ENCODE measurements at regions not wholly inside any gene's neighbourhood (a gene's known extent, or its start where the extent isn't known, plus 50 kb on each side); places are given as distances from the start of the nearest gene placed in this dataset.

DNA sequence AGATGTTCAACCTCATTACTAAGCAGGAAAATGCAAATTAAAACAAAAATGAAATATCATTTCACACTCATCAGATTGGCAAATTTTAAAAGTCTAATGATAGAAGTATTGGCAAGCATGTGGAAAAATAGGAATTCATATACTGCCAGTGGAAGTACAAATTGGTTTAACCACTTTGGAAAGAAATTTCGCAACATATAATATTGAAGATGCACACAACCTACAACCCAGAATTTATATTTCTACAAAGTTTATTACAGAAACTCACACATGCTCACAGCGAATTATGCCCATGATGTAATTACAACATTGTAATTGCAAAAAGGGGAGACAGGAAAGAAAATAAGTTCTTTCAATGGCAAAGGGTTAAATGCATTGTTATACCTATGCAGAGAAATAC, 324.1 kb downstream of the IGSF11 start:
- Mint-ChIP-seq H3K36me3 (no peaks in the 10 kb centered on the region), H3K9me3 (peaks cover 0 to 14% (median 3%) of the 10 kb centered on the region in 6 donors), H3K27ac (no peak overlapping the region), H3K27me3 (ENCODE audit: low read depth in 3 of 3) (peaks cover 0 to 2% (median 0%) of the 10 kb centered on the region in 3 donors), H3K4me3 (no peak overlapping the region), H3K4me1 (no peaks in the 10 kb centered on the region)
- DNase-seq = no peak

DNA sequence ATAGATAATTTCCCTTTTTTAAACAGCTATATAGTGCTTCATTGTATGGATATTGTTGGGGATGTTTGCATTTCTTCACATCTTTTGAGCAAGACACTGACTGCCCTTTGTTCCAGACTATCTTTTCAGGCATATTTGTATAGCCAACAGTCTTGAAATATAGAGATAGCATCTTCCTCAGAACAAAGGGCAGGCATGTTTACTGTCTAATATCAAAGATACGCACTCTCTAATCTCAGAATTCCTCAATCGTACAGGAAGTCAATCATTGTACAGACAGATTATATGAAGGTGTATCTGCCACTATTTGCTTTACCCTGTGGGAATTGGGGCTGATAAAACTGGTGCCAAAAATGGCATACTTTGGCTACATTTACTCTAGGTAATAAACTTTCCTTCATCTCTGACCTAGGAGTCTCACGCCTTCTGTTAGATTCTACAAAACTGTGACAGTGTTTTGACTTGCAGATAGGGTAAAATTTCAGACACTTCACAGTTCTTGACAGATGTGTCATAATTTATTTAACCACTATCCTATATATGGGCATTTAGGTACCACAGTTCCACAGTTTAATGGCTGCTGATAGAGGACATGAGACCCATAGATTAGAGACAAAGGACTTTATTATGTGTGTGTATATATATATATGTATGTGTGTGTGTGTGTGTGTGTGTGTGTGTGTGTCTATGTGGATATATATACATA, 321.0 kb downstream of the IGSF11 start:
- no peaks in the 10 kb centered on the region for H3K36me3 Mint-ChIP-seq
- H3K27me3 Mint-ChIP-seq (ENCODE audit: low read depth in 3 of 3) = peaks cover 0 to 2% (median 0%) of the 10 kb centered on the region in 3 donors
- no peak for DNase-seq
- no peak overlapping the region for H3K27ac Mint-ChIP-seq
- H3K4me3 Mint-ChIP-seq = no peak overlapping the region
- H3K4me1 Mint-ChIP-seq = no peaks in the 10 kb centered on the region
- H3K9me3 Mint-ChIP-seq = peaks cover 0 to 8% (median under 1%) of the 10 kb centered on the region in 6 donors

DNA sequence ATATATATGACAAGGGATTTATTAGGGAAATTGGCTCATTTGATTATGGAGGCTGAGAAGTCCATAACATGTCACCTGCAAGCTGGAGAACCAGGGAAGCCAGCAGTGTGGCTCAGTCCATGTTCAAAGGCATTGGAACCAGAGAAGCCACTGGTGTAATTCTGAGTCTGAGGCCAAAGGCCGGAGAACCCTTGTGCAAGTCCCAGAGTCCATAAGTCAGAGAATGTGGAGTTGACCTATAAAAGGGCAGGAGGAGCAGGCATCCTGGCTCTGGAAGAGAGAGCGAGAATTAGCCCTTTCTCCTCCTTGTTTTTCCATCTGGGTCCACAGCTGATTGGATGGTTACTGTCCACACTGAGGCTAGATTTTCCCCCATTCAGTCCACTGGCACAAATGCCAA, 319.8 kb downstream of the IGSF11 start:
- Mint-ChIP-seq H3K27me3 (ENCODE audit: low read depth in 3 of 3) (no peaks in the 10 kb centered on the region), H3K36me3 (no peaks in the 10 kb centered on the region), H3K4me1 (no peaks in the 10 kb centered on the region), H3K27ac (no peak overlapping the region), H3K9me3 (peaks cover 4 to 11% (median 8%) of the 10 kb centered on the region in 6 donors), H3K4me3 (no peak overlapping the region)
- no peak for DNase-seq

DNA sequence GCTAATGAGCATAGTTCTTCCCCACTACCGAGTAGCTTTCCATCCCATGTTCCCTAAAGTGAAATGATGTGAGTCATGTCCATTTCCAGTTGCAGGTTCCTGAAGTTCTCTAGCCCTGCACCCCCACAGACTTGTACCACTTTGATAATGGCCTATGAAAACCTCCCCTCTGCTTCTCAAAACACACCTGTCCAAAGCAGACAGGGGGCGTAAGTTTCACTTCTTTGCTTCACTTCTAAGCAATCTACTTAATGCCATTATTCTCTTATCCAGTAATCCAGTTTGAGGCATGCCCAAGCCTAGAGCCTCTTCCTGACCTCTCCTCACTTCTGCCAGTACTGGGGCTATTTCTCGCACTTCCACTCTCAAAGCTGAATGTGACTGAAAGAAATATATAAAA, 305.1 kb downstream of the IGSF11 start:
- H3K9me3 Mint-ChIP-seq = peaks cover 0 to 9% (median under 1%) of the 10 kb centered on the region in 6 donors

DNA sequence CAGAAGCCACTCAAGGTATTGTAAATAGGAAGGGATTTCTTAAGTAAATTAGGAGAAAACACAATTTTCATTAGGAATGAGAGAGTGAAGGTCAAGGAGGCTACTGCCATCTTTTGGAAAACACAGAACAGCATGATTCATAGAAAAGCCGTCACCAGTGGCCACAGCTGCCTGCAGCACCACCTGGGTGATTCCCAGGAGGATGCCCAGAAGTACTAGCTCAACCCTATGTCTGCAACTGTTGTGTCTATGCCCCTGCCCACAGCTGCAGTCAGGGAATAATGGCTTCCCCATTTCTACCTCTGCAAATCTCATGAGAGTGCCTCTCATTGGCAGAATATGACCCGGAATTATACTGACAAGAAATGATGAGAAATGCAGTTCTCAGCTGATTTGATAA, 300.0 kb downstream of the IGSF11 start:
- H3K27me3 Mint-ChIP-seq (ENCODE audit: low read depth in 3 of 3) = peaks cover 0 to 3% (median 0%) of the 10 kb centered on the region in 3 donors
- H3K4me1 Mint-ChIP-seq = no peaks in the 10 kb centered on the region

More for the DNA sequence above, 305.1 kb downstream of the IGSF11 start:
- peaks cover 0 to 3% (median 0%) of the 10 kb centered on the region in 3 donors for H3K27me3 Mint-ChIP-seq (ENCODE audit: low read depth in 3 of 3)
- DNase-seq = no peak
- no peak overlapping the region for H3K4me3 Mint-ChIP-seq
- H3K27ac Mint-ChIP-seq = no peak overlapping the region
- no peaks in the 10 kb centered on the region for H3K4me1 Mint-ChIP-seq
- no peaks in the 10 kb centered on the region for H3K36me3 Mint-ChIP-seq

DNA sequence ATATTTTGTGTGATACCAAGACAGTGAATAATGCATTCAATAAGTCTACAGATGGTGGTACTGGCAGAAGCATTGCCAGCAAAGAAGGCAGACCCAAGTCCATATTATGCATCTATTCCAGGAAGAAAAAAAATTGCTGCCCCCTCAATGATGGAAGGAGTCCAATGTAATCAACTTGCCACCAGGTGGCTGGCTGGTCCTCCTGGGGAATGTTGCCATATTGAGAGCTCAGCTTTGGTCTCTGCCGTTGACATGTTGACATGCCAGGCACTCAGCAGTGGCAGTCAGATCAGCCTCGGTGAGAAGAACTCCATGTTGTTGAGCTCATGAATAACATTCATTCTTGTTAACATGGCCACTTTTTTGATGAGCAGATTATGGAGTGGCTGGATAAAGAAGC, 298.5 kb downstream of the IGSF11 start:
- DNase-seq = no peak
- H3K9me3 Mint-ChIP-seq = peaks cover 0 to 21% (median 7%) of the 10 kb centered on the region in 6 donors
- H3K27ac Mint-ChIP-seq = no peak overlapping the region
- no peak overlapping the region for H3K4me3 Mint-ChIP-seq
- no peaks in the 10 kb centered on the region for H3K4me1 Mint-ChIP-seq
- no peaks in the 10 kb centered on the region for H3K36me3 Mint-ChIP-seq
- peaks cover 0 to 5% (median 0%) of the 10 kb centered on the region in 3 donors for H3K27me3 Mint-ChIP-seq (ENCODE audit: low read depth in 3 of 3)

More for the DNA sequence above, 300.0 kb downstream of the IGSF11 start:
- Mint-ChIP-seq H3K27ac (no peak overlapping the region), H3K4me3 (no peak overlapping the region), H3K36me3 (no peaks in the 10 kb centered on the region), H3K9me3 (peaks cover 0 to 21% (median 4%) of the 10 kb centered on the region in 6 donors)
- DNase-seq = no peak

DNA sequence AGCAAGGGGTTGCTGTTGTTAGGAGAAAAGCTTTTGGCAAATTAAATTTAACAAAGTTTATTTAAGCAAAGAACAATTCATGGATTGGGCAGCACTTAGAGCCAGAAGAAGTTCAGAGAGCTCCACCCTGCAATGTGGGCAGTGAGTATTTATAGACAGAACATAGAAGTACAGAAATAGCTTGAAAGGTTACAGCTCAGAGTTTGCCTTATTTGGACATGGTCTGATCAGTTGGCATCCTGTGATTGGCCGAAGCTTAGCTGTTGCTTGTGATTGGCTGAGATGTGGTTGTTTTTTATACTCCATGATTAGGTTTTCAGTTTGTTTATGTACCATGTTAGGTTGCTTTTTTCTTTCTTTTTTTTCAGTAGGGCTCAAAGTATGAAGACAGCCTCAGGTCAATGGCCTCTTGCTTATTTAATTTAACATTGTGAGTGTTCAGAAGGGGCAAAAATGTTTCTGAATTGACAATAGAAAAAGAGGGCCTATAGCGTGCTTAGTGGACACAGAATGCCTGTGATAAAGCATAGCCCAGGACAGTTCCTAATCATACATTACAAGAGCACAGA, 293.8 kb downstream of the IGSF11 start:
- Mint-ChIP-seq H3K27me3 (ENCODE audit: low read depth in 3 of 3) (peaks cover 0 to 2% (median 1%) of the 10 kb centered on the region in 3 donors), H3K36me3 (peaks cover 0 to 4% (median 0%) of the 10 kb centered on the region in 3 donors), H3K9me3 (peaks cover 4 to 13% (median 9%) of the 10 kb centered on the region in 6 donors), H3K27ac (no peak overlapping the region), H3K4me3 (no peak overlapping the region), H3K4me1 (no peaks in the 10 kb centered on the region)
- DNase-seq = no peak

DNA sequence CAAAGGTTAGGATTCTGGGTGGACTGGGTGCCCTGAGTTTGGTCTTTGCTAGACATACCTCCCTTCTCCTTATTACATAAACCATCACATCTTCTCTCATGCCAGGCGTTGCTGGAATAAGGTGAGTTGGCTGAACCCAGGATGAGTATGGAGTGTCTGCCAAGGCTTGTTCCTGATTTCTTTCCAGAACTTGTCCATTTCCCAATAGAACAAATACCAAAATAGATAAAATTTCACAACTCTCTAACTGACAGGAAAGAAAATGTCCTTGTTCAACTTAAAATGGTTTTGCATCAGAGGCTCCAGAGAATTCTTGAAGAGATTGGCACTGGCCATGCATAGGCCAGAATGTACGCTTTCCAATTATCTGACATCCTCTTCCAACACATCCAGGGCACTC, 291.9 kb downstream of the IGSF11 start:
- peaks cover 0 to 4% (median 0%) of the 10 kb centered on the region in 3 donors for H3K36me3 Mint-ChIP-seq
- no peak overlapping the region for H3K27ac Mint-ChIP-seq
- no peaks in the 10 kb centered on the region for H3K4me1 Mint-ChIP-seq
- H3K4me3 Mint-ChIP-seq = no peak overlapping the region
- peaks cover 0 to 2% (median 1%) of the 10 kb centered on the region in 3 donors for H3K27me3 Mint-ChIP-seq (ENCODE audit: low read depth in 3 of 3)
- H3K9me3 Mint-ChIP-seq = peaks cover 4 to 11% (median 7%) of the 10 kb centered on the region in 6 donors
- no peak for DNase-seq

DNA sequence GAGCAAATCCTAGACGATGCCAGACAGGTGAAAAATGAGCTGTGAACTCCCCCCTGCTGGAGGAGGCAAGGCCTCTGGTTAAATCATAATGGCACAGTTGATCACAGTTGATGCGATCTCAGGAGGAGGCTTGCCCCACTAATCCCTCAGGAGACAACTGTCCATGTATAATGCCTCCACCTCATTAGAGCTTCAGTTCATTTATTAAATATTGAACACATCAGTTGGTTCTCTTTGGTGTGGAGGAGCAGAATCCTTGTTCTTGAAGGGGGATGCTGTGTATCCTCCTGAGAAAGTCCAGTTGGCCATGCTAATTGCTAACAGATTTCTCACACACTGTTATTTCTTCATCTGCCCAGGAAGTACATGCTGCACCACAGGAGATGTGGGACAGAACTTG, 290.5 kb downstream of the IGSF11 start:
- Mint-ChIP-seq H3K9me3 (peaks cover 4 to 14% (median 11%) of the 10 kb centered on the region in 6 donors), H3K4me3 (no peak overlapping the region), H3K36me3 (peaks cover 0 to 4% (median 0%) of the 10 kb centered on the region in 3 donors), H3K27me3 (ENCODE audit: low read depth in 3 of 3) (peaks cover 0 to 2% (median 1%) of the 10 kb centered on the region in 3 donors), H3K4me1 (no peaks in the 10 kb centered on the region), H3K27ac (no peak overlapping the region)
- DNase-seq = no peak

DNA sequence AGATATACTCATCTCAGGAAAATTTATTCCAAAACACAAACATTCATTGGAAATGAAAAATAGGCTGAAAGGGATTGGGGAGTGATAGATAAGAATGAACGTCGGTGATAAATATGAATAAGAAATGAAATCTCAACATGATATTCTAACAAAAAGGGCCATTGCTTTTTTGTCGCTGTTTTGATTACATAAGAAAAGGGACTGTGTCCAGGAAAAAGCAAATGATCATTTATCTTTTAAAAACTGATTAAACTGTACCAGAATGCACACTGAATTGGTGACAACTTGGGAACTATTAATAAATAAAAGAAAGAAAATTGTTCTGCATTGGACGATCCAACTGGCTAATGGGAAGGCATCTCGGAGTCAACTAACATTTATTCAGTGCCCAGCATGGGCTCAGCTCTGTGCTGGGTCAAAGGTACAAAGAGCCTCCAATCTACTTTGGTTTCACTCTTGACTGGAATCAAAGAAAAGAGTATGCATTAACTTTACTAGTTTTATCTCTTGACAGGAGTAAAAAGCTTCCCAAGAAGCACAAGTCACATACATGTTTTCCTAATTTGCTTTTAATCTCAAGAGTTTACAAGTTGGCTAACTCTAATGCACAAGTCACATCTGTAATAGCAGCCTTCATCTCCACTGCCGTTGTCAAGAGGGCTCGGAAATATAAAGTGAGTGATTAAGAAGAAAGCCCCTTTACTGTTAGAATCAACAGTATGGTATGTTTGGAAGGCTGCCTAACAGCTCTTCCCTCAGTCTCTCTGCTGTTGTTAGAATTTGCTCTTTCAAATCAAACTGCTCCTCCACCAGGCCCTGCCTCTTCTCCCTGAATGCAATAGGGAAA, 280.0 kb downstream of the IGSF11 start:
- H3K27ac Mint-ChIP-seq = no peak overlapping the region
- H3K36me3 Mint-ChIP-seq = no peaks in the 10 kb centered on the region
- H3K9me3 Mint-ChIP-seq = peaks cover 0 to 14% (median 8%) of the 10 kb centered on the region in 6 donors
- no peak overlapping the region for H3K4me3 Mint-ChIP-seq
- no peak for DNase-seq
- no peaks in the 10 kb centered on the region for H3K4me1 Mint-ChIP-seq
- peaks cover 0 to 1% (median 0%) of the 10 kb centered on the region in 3 donors for H3K27me3 Mint-ChIP-seq (ENCODE audit: low read depth in 3 of 3)

DNA sequence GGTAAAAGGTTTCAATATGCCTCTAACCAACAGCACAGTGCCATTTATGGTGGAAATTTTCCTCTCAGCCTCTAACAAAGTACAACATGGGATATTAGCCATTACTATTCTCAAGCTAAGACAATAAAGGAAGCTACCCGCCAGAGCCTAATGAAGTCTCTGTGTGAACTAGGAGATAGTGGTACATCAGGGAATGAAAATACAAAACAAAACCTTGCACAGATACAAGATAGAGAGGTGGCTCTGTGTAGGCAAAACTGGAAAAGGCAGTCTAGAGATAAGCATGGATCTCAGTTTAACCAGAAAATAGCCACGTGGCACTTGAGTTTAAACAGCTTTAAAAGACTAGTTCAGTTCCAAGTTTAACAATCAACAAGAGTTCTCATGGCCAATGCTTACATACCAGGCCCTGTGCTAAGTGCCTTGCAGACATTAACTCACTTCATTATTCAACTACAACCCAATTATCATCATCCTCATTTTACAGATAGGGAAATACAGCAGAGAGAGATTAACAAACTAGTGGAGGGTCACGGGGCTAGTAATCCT, 279.3 kb downstream of the IGSF11 start:
- peaks cover 0 to 1% (median 0%) of the 10 kb centered on the region in 3 donors for H3K27me3 Mint-ChIP-seq (ENCODE audit: low read depth in 3 of 3)
- H3K4me3 Mint-ChIP-seq = no peak overlapping the region
- DNase-seq = no peak
- H3K27ac Mint-ChIP-seq = no peak overlapping the region
- no peaks in the 10 kb centered on the region for H3K4me1 Mint-ChIP-seq
- peaks cover 0 to 14% (median 6%) of the 10 kb centered on the region in 6 donors for H3K9me3 Mint-ChIP-seq
- H3K36me3 Mint-ChIP-seq = no peaks in the 10 kb centered on the region

DNA sequence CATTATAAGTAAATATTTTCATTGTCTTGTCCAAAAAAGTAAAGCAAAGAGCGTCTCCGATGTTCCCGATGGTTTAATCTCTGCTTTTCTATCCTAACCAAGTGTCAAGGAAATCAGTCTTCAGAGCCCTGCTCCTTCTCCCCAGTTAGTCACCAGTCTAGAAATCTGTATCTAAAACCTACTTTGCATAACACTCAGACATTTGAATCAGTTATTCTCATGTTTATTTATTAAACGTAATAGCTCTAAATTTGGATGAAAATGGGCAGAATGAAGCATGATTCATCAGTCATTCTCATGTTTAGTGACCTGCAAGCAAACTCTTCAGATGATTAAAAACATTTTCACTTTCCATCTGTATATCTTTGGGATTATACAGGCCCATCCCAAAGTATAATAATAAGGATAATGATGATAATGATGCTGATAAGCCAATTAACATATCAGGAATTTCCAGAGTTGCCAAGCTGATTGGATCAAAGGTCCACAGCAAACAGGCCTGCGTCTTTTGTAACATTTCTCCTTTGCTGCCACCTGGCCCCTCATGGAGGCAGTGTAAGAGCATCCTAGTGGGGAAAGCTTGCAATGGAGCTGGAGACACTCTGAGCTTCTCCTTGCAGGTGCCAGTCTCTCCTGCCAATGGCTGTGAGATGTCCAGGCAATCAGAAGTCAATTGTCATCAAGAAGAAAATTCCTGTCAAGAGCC, 273.9 kb downstream of the IGSF11 start:
- Mint-ChIP-seq H3K36me3 (no peaks in the 10 kb centered on the region), H3K4me3 (no peak overlapping the region), H3K27me3 (ENCODE audit: low read depth in 3 of 3) (peaks cover 0 to 3% (median 1%) of the 10 kb centered on the region in 3 donors), H3K9me3 (peaks cover 0 to 4% (median under 1%) of the 10 kb centered on the region in 6 donors), H3K4me1 (no peaks in the 10 kb centered on the region), H3K27ac (no peak overlapping the region)
- DNase-seq = no peak

DNA sequence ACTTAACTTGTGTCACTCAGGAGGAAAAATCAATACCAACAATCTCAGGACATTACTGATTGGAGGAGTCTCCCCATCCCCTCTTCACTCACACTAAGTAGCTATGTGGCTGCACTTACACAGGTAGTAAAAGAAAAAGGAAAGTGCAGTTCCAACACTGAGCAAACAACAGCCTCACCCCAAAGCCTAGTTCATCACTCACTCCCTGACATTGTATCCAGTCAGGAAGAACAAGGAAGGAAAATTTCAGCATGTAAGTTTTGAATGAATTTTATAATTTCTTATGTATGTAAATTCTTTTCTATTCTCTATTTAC, 273.4 kb downstream of the IGSF11 start:
- H3K27ac Mint-ChIP-seq = no peak overlapping the region
- H3K9me3 Mint-ChIP-seq = peaks cover 0 to 4% (median under 1%) of the 10 kb centered on the region in 6 donors
- no peak overlapping the region for H3K4me3 Mint-ChIP-seq
- H3K27me3 Mint-ChIP-seq (ENCODE audit: low read depth in 3 of 3) = peaks cover 0 to 3% (median 1%) of the 10 kb centered on the region in 3 donors
- DNase-seq = no peak
- H3K36me3 Mint-ChIP-seq = no peaks in the 10 kb centered on the region
- H3K4me1 Mint-ChIP-seq = no peaks in the 10 kb centered on the region
